NCI-H1105 (cell line): ENCODE measurements at regions not wholly inside any gene's neighbourhood (a gene's known extent, or its start where the extent isn't known, plus 50 kb on each side); places are given as distances from the start of the nearest gene placed in this dataset.
A peak's percentile ranks its signal among the peaks of the same experiment; 100 is the strongest.
"Not testable (repeated sequence)": the region's sequence is repeated elsewhere in the genome, so short reads cannot be mapped to it uniquely, and the experiment has no call there.

Experiments used
- DNase-seq: peaks from one replicate; lab custom pipeline; 2025; lab: John Stamatoyannopoulos, UW

DNA sequence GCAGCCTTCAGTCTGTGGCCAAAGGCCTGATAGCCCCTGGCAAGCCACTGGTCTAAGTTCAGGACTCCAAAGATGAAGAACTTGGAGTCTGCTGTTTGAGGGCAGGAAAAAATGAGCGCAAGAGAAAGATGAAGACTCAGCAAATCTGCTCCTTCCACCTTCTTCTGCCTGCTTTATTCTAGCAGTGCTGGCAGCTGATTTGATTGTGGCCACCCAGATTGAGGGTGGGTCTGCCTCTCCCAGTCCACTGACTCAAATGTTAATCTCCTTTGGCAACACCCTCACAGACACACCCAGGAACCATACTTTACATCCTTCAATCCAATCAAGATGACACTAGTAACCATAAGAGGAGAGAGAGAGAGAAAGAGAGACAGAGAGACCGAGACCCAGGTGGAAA lies 127.6 kb downstream of the UTP18 start:
- DNase-seq, result no peak

DNA sequence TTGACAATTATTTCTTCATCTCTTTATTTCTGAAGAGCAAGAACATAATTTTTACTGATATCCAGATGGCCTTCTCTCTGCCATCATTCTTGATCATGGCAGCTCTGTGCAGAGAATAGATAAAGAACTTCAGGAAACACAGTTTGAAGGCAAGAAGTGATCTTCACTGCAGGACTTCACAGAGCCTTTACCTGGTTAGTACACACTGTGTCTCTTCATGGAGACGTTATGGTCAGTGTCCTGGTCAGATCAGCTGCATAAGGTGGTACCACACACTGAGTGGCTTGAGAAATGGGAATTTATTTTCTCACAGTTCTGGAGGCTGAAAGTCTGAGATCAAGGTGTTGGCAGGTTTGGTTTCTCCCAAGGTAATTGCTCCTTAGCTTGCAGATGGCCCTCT lies 129.5 kb downstream of the UTP18 start:
- no peak for DNase-seq

DNA sequence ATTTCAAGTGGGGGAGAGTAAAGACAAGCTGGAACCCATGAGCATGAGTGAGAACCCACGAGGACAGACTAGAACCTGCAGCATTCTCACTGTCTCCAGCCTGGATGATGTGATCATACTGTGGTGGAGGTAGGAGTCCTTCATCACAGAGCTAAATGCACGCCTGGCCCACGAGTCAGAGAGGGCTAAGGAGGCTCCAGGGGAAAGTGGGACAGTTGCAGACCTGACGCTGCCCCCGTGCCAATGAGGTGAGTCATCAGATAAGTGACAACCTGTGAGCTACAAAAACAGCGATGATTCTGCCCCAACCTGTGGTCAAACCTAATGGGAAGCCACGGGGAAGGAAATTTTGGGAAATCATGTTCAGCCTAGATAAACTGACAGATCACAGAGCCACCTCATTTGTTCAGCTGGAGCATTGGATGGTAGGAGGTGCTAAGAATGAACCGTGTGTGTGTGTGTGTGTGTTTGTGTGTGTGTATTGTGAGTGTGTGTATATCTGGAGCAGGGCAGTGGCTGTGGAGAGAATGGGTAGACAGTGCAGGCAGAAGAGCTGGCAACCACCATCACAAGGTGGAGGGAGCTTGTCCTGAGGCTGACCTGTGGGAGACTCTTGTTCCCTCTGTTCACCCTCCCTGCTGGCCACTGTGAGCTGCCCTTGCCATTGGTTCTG lies 131.8 kb downstream of the UTP18 start:
- DNase-seq, result no peak

DNA sequence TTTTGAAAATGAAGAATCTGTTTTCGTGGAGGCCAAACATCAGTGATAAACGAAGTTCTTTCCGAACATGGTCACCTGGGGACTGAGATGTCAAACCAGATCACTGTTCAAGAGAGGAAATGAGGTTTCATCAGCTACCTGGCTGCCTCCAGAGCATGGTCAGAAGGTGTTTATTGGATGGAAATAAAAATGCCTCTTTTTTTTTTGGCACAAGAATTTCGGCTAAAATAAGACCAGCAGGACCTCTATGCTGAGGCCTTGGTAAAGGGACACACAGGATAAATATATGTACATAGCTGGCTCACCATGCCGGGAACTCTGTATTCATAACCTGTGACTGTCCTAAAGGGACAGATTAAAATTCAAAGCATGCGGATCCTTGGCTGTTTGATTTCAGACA lies 135.3 kb downstream of the UTP18 start:
- DNase-seq, result no peak

DNA sequence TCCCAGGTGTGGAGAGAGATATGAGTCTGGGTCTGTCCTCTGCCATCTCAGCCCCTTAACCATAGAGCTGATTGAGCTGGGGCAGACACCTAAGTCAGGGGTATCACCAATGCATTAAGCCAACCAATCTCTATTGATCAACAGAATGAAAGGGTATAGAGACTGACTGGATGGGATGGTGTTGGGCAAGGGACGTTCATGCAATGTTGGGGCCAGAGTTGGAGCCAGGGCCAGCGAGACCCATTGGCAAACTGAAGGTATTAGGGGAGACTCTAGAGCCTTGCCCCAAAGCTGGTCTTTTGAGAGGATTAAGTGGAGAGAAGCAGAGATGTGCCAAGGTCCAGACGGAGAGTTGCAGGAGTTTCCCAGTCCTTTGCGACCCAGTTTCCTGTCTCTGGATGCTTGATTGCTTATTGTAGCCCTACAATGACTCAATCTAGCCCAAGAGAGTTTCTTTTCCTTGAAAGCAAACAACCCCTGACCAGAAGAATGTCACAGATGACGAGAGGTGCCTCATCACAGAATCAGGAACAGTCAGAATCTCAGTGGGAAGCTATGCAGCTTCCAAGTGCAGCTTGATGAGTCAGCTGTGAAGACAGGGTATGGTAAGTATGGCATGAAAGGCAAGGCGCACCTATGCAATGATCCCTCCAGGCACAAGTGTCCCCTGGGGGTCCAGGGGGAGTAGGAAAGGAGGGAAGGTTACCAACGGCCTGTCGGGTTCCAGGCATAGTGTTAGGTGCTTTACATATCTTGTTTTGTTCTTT lies 137.2 kb downstream of the UTP18 start:
- DNase-seq, result no peak

DNA sequence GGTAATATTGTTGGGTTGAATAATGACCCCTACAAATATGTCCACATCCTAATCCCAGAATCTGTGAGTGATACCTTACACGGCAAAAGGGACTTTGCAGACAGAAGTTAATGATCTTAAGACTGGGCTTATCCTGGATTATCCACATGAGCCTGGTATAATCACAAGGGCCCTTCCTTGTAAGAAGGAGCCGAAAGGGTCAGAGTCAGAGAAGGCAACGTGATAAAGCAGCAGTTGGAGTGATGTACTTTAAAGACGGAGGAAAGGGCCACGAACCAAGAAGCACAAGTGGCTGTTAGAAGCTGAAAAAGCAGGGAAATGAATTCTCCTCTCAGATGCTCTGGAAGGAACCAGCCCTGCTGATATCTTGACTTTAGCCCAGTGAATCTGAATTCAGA lies 137.8 kb downstream of the UTP18 start:
- no peak for DNase-seq

DNA sequence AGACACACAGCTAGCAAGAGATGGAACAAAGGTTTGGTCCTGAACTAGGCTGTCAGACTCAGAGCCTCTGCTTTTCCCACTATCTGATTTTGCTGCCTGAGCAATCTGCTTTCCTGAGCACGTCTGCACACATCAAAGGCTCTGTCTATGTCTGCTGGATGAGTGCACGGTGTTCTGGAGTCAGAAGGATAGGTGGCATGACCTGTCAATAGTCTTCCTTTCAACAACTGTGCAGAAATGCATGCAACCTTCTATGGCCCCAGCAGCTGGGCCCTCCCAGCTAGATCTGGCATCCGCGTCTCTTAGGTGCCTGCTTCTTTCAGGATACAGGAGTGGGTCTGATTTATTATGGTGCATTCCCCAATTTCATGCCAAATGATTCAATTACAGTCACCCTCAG lies 138.3 kb downstream of the UTP18 start:
- no peak for DNase-seq

DNA sequence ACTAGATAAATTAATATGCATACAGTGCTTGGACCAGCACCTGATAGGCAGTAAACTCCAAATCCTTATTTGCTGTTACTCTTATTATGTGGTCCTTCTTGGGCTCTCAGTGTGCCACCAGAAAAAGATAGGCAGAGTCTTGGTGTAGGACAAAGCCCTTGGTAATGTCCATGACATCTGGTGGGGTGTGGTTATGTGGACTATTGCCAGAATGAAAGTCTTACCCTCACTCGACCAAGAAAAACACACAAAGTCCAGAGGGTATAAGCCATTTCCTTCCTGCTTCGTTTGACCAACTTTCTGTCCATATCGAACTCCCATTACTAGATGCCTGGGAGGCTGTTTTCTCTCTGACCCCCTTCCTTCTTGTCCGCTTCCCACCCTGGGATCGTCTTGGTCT lies 140.9 kb downstream of the UTP18 start:
- no peak for DNase-seq

DNA sequence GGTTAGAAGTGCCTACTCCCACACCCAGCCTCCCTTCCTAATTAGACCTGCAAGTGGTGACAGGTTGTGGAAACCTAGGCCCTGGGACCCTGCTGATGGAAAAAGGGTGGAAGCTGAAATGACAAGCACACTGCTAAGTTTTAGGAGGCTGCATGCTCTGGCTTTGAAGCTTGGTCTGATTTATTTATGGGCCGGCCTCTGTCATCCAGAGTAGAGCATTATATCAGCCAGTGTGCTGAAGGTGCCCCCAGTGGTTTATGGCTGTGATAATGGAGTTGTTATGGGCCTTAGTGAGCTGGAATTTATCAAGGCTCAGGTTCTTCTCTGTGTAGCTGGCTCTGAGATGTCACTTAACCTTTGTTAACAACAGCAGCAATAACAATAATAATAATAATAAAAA lies 142.6 kb downstream of the UTP18 start:
- no peak for DNase-seq

DNA sequence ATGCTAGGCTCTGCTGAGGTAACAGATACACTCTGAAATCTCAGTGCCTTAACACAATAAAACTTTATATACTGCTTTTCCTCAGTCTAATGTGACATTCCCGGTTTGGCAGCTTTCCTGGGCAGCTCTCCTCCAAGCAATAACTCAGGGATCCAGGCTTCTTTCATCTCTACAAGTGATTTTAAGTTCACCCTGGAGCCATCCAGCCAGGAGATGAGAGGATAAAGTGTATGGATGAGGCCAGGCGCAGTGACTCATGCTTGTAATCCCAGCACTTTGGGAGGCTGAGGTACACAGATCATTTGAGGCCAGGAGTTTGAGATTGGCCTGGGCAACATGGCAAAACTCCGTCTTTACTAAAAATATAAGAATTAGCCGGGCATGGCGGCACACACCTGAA lies 147.2 kb downstream of the UTP18 start:
- DNase-seq, result no peak

DNA sequence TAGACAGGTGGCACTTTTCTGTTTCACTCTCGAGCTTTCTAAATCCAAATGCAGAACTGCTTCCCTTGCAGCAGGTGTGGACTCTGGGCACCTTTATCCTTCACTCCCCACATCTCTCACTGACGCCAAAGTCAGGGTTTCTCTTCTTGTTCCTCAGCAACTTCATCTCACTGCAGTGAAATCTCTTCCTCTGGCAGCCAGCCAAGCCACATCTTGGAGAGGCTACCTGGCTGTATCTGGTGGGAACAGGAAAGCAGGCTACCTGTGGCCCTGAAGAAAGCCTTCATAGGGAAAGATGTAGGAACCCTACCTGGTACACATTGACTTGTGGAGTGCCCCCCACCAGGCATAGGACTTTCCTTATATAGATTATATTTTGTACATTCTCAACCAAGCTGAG lies 159.1 kb downstream of the UTP18 start:
- no peak for DNase-seq

DNA sequence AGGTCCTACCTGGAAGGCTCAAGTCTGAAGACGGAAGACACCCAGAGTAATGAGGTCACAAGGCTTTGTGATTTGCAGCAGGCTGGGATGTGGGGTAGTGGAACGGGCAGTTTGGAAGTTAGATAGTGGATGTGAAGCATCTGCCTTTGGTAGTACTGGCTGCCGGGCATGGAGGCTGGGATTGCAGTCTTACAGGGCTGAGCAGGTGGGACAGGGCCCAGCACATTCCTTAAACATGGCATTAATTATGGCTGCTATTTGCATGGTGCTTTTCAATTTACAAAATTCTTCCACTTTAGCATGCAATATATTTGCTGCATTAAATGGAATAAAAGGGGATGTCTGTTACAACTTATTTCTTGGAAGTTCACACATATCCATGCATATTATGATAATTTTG lies 161.2 kb downstream of the UTP18 start:
- no peak for DNase-seq

DNA sequence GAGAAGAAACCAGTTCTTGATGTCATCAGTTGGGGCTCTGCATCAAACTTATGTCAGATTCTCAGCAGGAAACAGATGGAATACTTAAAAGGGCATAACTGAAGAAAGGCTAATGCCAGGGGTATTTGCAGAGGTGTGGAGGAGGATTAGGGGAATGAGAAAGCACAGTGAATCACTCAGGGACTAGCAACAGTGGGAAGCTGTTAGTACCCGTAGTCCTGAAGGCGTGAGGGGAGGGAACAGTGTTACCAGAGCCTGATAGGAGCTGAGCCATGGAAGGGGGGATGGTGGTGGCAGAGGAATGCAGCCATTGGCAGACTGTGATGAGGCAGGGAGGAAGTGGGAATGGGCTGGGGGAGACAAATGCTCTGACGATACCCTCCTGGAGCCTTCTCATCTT lies 162.3 kb downstream of the UTP18 start:
- no peak for DNase-seq

DNA sequence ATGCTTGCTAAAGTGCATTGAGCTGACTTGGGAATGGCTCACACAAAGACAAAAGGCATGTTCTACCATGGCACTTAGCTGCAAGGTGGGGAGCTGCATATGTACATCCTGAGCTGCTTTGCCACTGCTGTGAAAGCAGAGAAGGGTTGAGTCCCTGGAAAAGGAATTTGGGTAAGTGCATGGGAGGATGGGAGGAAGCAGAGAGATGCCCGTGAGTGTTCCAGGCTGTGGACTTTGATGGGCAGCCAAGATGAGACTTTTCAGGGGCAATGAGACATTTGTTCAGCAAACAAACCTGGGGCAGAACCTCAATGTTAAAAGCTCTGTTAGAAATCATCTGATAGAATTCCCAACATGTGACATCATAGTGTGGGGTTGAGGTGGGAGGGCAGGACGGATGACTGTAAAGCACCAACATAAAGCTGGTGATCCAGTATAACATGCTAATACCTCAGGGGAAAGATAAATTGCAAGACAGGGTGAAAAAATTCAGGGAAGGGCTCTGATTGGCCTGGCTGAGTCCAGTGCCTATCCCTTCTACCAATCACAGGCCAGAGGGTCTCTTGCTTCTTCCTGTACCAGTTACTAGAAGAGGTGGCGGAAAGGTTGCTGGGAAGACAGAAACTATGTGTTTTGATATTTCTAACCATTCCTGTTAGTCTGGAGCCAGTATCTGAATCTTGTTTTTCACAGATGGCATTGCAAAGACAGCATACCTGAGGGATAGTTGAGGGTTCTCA lies 163.2 kb downstream of the UTP18 start:
- DNase-seq, result no peak

DNA sequence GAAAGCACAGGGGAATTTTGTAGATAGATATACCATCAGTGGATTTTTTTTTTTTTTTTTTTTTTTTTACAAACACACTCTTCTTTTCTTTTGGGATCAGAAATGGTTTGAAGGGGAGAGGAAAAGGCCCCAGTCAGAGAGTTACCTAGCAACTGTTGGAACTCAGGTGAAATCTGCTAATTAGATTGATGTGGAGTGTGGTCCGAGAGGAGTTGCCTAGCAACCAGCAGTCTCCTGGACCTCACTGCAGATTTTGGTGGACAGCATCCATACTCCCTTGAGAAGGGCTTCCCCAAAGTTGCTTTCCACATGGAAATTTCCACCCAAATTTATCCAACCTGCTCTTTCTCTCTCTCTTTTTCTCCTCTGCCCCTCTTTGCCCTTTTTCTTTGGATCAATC lies 165.4 kb downstream of the UTP18 start:
- no peak for DNase-seq

DNA sequence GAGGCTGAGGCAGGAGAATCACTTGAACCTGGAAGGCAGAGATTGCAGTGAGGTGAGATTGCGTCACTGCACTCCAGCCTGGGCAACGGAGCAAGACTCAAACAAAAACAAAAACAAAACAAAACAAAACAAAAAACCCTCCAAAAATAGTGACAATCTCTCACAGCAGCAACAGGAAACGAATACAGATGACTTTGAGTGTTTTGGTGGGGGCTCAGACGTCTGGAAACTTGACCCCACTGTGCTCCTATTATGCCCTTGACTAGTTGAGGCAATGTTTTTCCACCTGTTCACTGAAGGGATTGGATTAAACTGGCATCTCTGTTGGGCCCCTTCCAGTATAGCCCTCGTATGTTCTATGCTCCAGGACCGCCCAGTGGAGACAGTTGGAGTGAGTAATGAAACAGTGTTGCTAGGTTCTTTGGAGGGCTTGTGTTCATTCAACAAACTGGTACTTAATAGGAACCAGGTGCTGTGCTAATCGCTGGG lies 167.0 kb downstream of the UTP18 start:
- DNase-seq, result peak; percentile 9

DNA sequence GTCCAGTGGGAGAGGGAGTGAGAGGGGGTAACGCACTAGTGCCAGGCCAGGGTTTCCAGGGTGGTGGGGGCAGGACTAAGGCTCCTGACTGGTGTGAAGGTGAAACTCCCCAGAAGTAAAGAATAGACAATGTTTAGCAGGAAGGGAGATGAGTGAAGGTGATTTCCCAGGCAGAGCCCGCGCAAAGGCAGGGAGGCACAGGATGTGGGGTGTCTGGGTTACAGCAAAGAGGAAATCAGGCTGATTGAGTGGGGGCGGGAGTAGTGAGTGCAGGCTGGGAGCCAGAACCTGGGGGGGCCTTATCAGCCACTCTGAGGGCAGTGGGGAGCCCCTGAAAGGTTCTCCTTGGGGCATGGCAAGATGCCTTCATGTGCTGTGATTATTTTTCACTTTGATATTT lies 167.5 kb downstream of the UTP18 start:
- no peak for DNase-seq

DNA sequence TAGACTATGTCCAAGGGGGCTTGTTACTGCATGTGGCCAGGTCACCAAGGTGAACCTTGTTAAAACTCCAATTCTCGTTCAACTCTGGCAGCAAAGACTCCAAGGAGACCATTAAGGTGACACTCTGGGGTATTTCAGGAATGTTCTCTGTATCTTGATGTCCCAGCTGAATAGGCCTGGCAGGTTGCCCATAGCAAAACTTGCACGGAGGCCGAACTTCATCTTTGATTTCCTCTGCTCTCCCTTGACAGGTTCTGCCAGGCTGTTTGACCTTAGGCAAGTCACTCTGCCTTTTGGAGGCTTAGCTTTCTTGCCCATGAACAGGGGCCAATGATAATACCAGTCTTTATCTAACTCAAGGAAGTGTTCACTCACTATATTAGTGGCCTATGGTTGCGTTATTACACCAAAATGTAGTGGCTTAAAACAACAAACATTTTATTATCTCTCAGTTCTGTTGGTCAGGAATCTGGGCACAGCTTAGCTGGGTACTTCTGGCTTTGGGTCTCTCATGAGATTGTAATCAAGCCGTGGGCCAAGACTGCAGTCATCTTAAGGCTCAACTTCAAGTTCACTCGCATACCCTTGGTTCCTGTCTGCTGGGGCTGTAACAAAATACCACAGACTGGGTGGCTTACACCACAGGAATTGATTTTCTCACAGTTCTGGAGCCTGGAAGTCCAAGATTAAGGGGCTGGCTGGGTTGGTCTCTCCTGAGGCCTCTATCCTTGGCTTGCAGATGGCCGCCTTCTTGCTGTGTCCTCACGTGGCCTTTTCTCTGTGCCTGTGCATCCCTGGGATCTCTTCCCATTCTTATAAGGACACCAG lies 168.5 kb downstream of the UTP18 start:
- no peak for DNase-seq

DNA sequence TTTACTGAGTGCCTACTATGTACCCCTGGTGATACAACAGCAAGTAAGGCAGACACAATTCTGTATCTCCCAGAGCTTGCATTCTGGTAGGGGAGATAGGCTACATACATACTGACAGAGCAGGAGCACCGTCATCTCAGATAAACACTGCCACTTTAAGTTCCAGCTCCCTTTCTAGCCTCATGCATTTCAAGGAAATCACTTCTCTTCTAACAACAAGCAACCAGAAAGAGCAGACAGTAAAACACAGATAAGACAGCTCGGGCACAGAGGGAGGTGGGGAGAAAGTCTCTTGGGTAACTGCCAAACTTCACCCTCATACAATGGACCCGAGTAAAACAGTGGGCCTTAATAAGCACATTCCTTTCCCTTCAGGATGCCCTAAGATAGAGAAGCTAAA lies 169.6 kb downstream of the UTP18 start:
- DNase-seq, result not testable (repeated sequence)

DNA sequence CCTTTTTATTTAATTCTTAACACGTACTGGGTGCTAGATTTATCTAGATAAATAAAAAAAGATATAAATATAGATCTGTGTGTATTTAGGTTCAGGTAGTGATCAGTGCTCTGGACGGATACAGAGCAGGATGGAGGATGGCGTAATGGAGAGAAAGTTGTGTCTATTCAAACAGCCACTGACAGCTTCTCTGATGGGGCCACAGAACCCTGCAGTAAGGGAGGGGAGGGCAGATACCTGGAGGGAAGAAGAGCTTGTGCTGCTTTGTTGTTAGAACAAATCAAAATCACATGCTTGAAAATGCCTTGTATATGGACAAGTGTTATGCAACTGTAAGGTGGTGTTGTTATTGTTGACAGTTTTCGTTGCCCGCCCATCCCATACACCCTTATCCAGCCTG lies 170.2 kb downstream of the UTP18 start:
- DNase-seq, result no peak

DNA sequence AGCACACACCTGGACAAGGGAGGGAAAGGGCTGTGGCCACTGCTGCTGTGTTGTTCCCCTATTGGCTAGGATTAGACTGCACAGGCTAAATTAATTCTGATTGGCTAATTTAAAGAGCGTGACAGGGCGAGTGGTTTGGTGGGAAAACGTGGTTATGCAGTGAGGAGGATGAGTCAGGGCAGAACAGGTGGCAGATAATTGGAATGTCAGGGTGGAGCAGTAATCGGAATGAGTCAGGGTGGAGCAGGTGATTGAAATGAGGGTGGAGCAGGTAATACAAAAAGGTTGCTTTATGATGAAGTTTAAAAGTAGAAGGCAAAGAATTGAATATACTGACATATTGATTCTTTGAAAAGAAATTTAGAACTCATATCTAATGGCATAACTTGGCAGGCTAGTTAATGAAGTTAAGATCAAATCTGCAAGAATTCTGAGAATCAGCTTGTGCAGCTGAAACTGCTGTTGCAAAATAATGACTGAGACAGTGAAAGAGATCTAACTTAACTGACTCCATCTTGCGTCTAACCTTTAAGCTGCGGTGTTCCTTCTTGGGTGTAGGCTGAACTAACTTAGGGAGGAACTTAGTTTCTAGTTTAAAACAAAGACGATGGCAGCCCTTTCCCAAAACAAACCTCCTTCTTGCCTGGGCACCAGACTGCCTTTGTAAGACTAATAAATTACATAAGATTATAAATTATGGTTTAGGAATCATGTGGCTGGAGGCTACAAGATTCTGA lies 174.3 kb downstream of the UTP18 start:
- DNase-seq, result no peak

DNA sequence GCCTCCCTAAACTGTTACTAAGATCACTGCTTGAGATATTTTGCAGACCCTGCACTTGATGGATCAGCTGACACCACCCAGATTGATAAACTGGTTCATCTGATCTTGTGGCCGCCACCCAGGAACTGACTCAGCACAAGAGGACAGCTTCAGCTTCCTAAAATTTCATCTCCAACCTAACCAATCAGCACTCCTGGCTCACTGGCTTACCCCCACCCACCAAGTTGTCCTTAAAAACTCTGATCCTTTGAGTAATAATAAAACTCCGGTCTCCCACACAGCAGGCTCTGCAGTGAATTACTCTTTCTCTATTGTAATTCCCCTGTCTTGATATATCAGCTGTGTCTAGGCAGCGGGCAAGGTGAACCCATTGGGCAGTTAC lies 174.8 kb downstream of the UTP18 start:
- DNase-seq, result no peak
